Neural progenitor cell (in vitro differentiated cells): ENCODE measurements at regions not wholly inside any gene's neighbourhood (a gene's known extent, or its start where the extent isn't known, plus 50 kb on each side); places are given as distances from the start of the nearest gene placed in this dataset.

Source experiments
- DNase-seq: peaks from one replicate; pipeline ENCODE4 v3.0.0-alpha.2; 2016; ENCODE audit warnings: low spot score
- H2AFZ ChIP-seq: fragments of 200-600 bp; sonication (generic); replicated peaks from 2 replicates; pipeline ENCODE4 v1.6.1; 2016; ENCODE audit warnings: antibody characterized with exemption
- H3F3A ChIP-seq: fragments of 200-600 bp; sonication (generic); 2 replicates; pipeline ENCODE4 v1.6.1; 2016; ENCODE audit warnings: antibody characterized with exemption, low read depth
- H3K27ac ChIP-seq: fragments of 200-600 bp; sonication (generic); 2 replicates; pipeline ENCODE4 v1.5.1; 2016; ENCODE audit warnings: mild to moderate bottlenecking
- H3K27me3 ChIP-seq: fragments of 200-600 bp; sonication (generic); 2 replicates; pipeline ENCODE4 v1.6.1; 2016; ENCODE audit warnings: mild to moderate bottlenecking, moderate library complexity
- H3K36me3 ChIP-seq: fragments of 200-600 bp; sonication (generic); 2 replicates; pipeline ENCODE4 v1.5.1; 2016
- H3K4me1 ChIP-seq: fragments of 200-600 bp; sonication (generic); 2 replicates; pipeline ENCODE4 v1.6.1; 2016; ENCODE audit warnings: mixed run types
- H3K4me2 ChIP-seq: fragments of 200-600 bp; sonication (generic); 2 replicates; pipeline ENCODE4 v1.6.1; 2016
- H3K4me3 ChIP-seq: fragments of 200-600 bp; sonication (generic); 2 replicates; pipeline ENCODE4 v1.5.1; 2016
- H3K79me2 ChIP-seq: fragments of 200-600 bp; sonication (generic); 2 replicates; pipeline ENCODE4 v1.6.1; 2016; ENCODE audit warnings: low read depth
- H3K9ac ChIP-seq: fragments of 200-600 bp; sonication (generic); 2 replicates; pipeline ENCODE4 v1.6.1; 2016
- H3K9me3 ChIP-seq: fragments of 200-600 bp; sonication (generic); 2 replicates; pipeline ENCODE4 v1.5.1; 2016; ENCODE audit warnings: low read depth
- H4K20me1 ChIP-seq: fragments of 200-600 bp; sonication (generic); 2 replicates; pipeline ENCODE4 v1.6.1; 2016; ENCODE audit warnings: low read depth
- H3K27ac Mint-ChIP-seq: 3 replicates; pipeline ENCODE4 v1.8.0; 2021; ENCODE audit warnings: mixed read lengths
- H3K27me3 Mint-ChIP-seq: 2 replicates; pipeline ENCODE4 v1.8.0; 2022; ENCODE audit warnings: low read depth, mild to moderate bottlenecking, inconsistent platforms, moderate library complexity, mixed read lengths; ENCODE audit not compliant: insufficient read depth
- H3K36me3 Mint-ChIP-seq: 3 replicates; pipeline ENCODE4 v1.8.0; 2021; ENCODE audit warnings: mixed read lengths
- H3K4me1 Mint-ChIP-seq: 3 replicates; pipeline ENCODE4 v1.8.0; 2021; ENCODE audit warnings: mixed read lengths
- H3K4me3 Mint-ChIP-seq: 3 replicates; pipeline ENCODE4 v1.8.0; 2021; ENCODE audit warnings: mild to moderate bottlenecking, moderate library complexity, mixed read lengths
- H3K9me3 Mint-ChIP-seq: 3 replicates; pipeline ENCODE4 v1.8.0; 2020; ENCODE audit warnings: mixed read lengths
- CTCF ChIP-seq: fragments of 200-600 bp; sonication (generic); IDR thresholded peaks from 2 replicates; pipeline ENCODE4 v1.5.1; 2017; ENCODE audit warnings: antibody characterized with exemption, mild to moderate bottlenecking
- EZH2 ChIP-seq: fragments of 200-600 bp; sonication (generic); IDR thresholded peaks from 2 replicates; pipeline ENCODE4 v1.6.1; 2017; ENCODE audit warnings: antibody characterized with exemption, mild to moderate bottlenecking, moderate library complexity
- EZH2phosphoT487 ChIP-seq: fragments of 200-600 bp; sonication (generic); IDR thresholded peaks from 2 replicates; pipeline ENCODE4 v1.6.1; 2017; ENCODE audit warnings: antibody characterized with exemption

GRCh38 chr20:22386306-22386623, 198.1 kb downstream of the FOXA2 start:
- H2AFZ ChIP-seq, result no peak overlapping the region
- no peaks in the 10 kb centered on the region for H3K79me2 ChIP-seq
- H3K9me3 Mint-ChIP-seq, result no peaks in the 10 kb centered on the region
- H3F3A ChIP-seq, result no peaks in the 10 kb centered on the region
- no peak for DNase-seq
- H3K9ac ChIP-seq, result no peak overlapping the region
- no peak overlapping the region for H3K4me3 ChIP-seq
- no peaks in the 10 kb centered on the region for H3K36me3 Mint-ChIP-seq
- H3K36me3 ChIP-seq, result no peaks in the 10 kb centered on the region
- TF ChIP-seq CTCF (no peak), EZH2 (no peak), EZH2phosphoT487 (no peak)
- H3K4me3 Mint-ChIP-seq, result no peak overlapping the region
- H3K4me1 ChIP-seq, result no peaks in the 10 kb centered on the region
- no peaks in the 10 kb centered on the region for H3K9me3 ChIP-seq
- H3K27ac Mint-ChIP-seq, result no peak overlapping the region
- H3K4me2 ChIP-seq, result no peak overlapping the region
- H3K27me3 Mint-ChIP-seq, result peaks cover 8% of the 10 kb centered on the region
- H4K20me1 ChIP-seq, result peaks cover 4% of the 10 kb centered on the region
- H3K27me3 ChIP-seq, result peaks cover 67% of the 10 kb centered on the region
- no peaks in the 10 kb centered on the region for H3K4me1 Mint-ChIP-seq
- no peak overlapping the region for H3K27ac ChIP-seq

GRCh38 chr20:22385602-22386305, 198.6 kb downstream of the FOXA2 start:
- H3F3A ChIP-seq, result no peaks in the 10 kb centered on the region
- H3K4me1 ChIP-seq, result no peaks in the 10 kb centered on the region
- no peaks in the 10 kb centered on the region for H3K9me3 ChIP-seq
- H4K20me1 ChIP-seq, result peaks cover 4% of the 10 kb centered on the region
- no peak overlapping the region for H3K4me3 ChIP-seq
- no peaks in the 10 kb centered on the region for H3K36me3 ChIP-seq
- peaks cover 6% of the 10 kb centered on the region for H3K27me3 Mint-ChIP-seq
- no peaks in the 10 kb centered on the region for H3K9me3 Mint-ChIP-seq
- no peaks in the 10 kb centered on the region for H3K36me3 Mint-ChIP-seq
- no peak overlapping the region for H3K4me2 ChIP-seq
- H3K4me1 Mint-ChIP-seq, result no peaks in the 10 kb centered on the region
- TF ChIP-seq CTCF (peak; percentile 54), EZH2 (no peak), EZH2phosphoT487 (no peak)
- H2AFZ ChIP-seq, result no peak overlapping the region
- DNase-seq, result peak; percentile 45
- no peaks in the 10 kb centered on the region for H3K79me2 ChIP-seq
- no peak overlapping the region for H3K27ac Mint-ChIP-seq
- no peak overlapping the region for H3K4me3 Mint-ChIP-seq
- H3K27ac ChIP-seq, result no peak overlapping the region
- peaks cover 62% of the 10 kb centered on the region for H3K27me3 ChIP-seq
- H3K9ac ChIP-seq, result no peak overlapping the region

- no peak overlapping the region for H3K4me3 ChIP-seq
- H3K36me3 ChIP-seq, result no peaks in the 10 kb centered on the region
- H3K9ac ChIP-seq, result no peak overlapping the region
- no peaks in the 10 kb centered on the region for H3K4me1 ChIP-seq
- no peaks in the 10 kb centered on the region for H3K79me2 ChIP-seq
- Mint-ChIP-seq H3K36me3 (no peaks in the 10 kb centered on the region), H3K4me3 (no peak overlapping the region), H3K27ac (no peak overlapping the region), H3K9me3 (no peaks in the 10 kb centered on the region), H3K27me3 (peaks cover 5% of the 10 kb centered on the region), H3K4me1 (no peaks in the 10 kb centered on the region)
- H3K27ac ChIP-seq, result no peak overlapping the region
- H3K27me3 ChIP-seq, result peaks cover 54% of the 10 kb centered on the region
- no peak for DNase-seq
- H2AFZ ChIP-seq, result no peak overlapping the region
- TF ChIP-seq CTCF, result no peak
- TF ChIP-seq EZH2, result no peak
- no peak for TF ChIP-seq EZH2phosphoT487
- no peaks in the 10 kb centered on the region for H3K9me3 ChIP-seq
- no peak overlapping the region for H3K4me2 ChIP-seq
- no peaks in the 10 kb centered on the region for H3F3A ChIP-seq
- H4K20me1 ChIP-seq, result peaks cover 4% of the 10 kb centered on the region
These were observed 199.4 kb downstream of the FOXA2 start for GRCh38 chr20:22384978-22385377.
